Stimulated activated naive CD8-positive, alpha-beta T cell treated with anti-CD3 and anti-CD28 coated beads, Interleukin-15, Interleukin-2, amounts not matched to agents 100 ng/mL and 50 ng/mL, for 24 hours (primary cell): ENCODE measurements at regions not wholly inside any gene's neighbourhood (a gene's known extent, or its start where the extent isn't known, plus 50 kb on each side); places are given as distances from the start of the nearest gene placed in this dataset.
"Not testable (repeated sequence)": the region's sequence is repeated elsewhere in the genome, so short reads cannot be mapped to it uniquely, and the experiment has no call there.

Experiments used
- H3K27ac Mint-ChIP-seq: one replicate; pipeline ENCODE4 v1.8.0; 2021; ENCODE audit warnings: mild to moderate bottlenecking, mixed read lengths
- H3K27me3 Mint-ChIP-seq: one replicate; pipeline ENCODE4 v1.8.0; 2021; ENCODE audit warnings: mixed read lengths
- H3K36me3 Mint-ChIP-seq: one replicate; pipeline ENCODE4 v1.8.0; 2021; ENCODE audit warnings: low read depth, mixed read lengths
- H3K4me1 Mint-ChIP-seq: one replicate; pipeline ENCODE4 v1.8.0; 2021; ENCODE audit warnings: low read depth, mixed read lengths
- H3K4me3 Mint-ChIP-seq: one replicate; pipeline ENCODE4 v1.8.0; 2021; ENCODE audit warnings: mild to moderate bottlenecking, mixed read lengths
- H3K9me3 Mint-ChIP-seq: one replicate; pipeline ENCODE4 v1.8.0; 2021; ENCODE audit warnings: mixed read lengths

DNA sequence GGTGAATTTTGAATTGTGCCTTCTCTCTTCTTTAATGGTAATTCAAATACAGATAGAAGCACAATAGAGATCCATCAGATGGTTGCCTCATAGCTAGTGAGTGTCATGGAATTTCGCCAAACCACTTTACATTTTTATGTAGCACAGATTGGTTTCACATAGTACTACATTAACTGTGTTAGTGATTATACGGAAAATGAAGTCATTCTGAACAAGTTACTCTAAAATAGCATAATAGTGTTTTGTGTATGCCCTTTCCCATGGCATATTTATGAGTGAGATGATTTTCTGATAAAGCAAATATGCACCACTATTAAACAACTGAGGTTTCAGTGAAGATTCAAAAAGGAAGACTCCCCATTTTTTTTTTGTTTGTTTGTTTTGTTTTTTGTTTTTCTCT, 1623.5 kb downstream of the PCDH9 start:
- no peaks in the 10 kb centered on the region for H3K4me1 Mint-ChIP-seq
- no peak overlapping the region for H3K4me3 Mint-ChIP-seq
- H3K27ac Mint-ChIP-seq, result no peak overlapping the region
- no peaks in the 10 kb centered on the region for H3K27me3 Mint-ChIP-seq
- no peaks in the 10 kb centered on the region for H3K36me3 Mint-ChIP-seq
- H3K9me3 Mint-ChIP-seq, result peaks cover 5% of the 10 kb centered on the region

DNA sequence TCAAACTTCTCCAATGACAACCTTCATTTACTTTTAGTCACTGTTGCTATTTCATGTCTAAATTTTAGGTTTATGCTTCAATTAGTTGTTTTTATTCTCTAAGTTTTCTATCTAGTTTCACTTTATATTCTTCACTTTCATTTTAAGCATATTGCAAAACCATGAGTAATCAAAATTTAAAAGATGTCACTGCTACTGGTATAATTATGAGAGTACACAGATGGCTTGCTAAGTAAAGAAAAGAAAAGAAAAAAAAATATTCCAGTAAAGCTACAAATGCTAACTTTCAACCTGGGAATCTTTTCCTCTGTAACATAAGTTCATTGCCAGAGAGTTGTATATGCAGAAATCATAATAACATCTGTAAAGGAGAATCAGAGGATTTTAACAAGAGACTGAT, 1624.7 kb downstream of the PCDH9 start:
- no peak overlapping the region for H3K27ac Mint-ChIP-seq

DNA sequence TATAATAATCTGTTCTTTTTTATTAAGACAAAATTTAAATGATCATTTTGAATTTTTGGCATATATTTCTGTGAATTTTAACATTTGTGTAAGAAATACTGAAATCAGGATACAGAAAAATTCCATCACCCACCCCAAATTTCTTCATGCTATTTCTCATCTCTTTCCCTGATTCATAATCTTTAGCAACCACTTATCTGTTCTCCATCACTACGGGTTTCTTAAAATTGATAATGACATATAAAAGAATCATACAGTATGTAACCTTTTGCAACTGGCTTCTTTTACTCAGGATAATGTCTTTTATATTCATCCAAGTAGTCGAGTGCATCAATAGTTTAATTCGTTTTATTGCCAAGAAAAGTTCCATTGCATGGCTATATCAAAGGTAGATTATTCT, 1627.0 kb downstream of the PCDH9 start:
- Mint-ChIP-seq H3K27me3 (no peaks in the 10 kb centered on the region), H3K4me1 (no peaks in the 10 kb centered on the region), H3K4me3 (no peak overlapping the region), H3K27ac (no peak overlapping the region), H3K9me3 (peaks cover 4% of the 10 kb centered on the region), H3K36me3 (no peaks in the 10 kb centered on the region)

More for the DNA sequence above, 1624.7 kb downstream of the PCDH9 start:
- H3K4me1 Mint-ChIP-seq, result no peaks in the 10 kb centered on the region
- H3K27me3 Mint-ChIP-seq, result no peaks in the 10 kb centered on the region
- H3K9me3 Mint-ChIP-seq, result peaks cover 9% of the 10 kb centered on the region
- H3K36me3 Mint-ChIP-seq, result no peaks in the 10 kb centered on the region
- no peak overlapping the region for H3K4me3 Mint-ChIP-seq

DNA sequence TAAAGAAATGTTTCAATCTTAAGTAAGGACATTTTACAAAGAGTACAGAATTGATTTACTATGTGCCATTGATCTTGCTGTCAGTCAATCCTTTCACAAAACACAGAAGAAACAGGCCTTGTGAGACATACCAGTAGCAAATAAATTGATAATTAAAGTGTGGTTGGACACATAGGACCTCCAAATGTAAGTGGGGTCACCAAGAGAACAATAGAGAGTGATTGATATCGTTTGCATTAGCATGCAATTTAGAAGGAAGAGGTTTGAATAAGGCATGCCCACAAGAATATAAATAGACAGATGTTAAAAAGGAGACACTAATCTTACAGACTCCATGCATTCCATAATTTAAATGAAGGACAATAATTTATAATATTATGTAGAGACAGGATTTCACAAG, 1628.3 kb downstream of the PCDH9 start:
- Mint-ChIP-seq H3K36me3 (no peaks in the 10 kb centered on the region), H3K4me1 (no peaks in the 10 kb centered on the region), H3K27ac (no peak overlapping the region), H3K27me3 (no peaks in the 10 kb centered on the region), H3K4me3 (no peak overlapping the region), H3K9me3 (peaks cover 4% of the 10 kb centered on the region)

DNA sequence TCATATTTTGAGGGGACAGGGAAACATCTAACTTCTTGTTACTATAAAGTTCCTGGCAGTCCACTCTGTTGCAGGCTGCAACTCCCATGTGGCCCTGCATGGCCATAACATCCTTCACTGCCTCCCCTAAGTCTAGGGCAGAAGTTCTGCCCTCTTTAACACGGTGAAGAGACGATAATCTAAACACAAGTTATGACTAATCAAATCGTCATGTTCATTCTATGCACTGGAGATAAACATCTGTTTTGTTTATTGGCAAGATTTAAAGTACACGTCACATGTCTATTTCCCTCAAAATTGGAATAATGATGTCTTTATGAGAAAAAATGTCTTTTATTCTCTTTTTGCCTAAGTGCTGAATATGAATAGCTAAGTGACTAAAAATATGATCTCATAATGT, 1629.4 kb downstream of the PCDH9 start:
- Mint-ChIP-seq H3K27ac (no peak overlapping the region), H3K9me3 (peaks cover 4% of the 10 kb centered on the region), H3K36me3 (no peaks in the 10 kb centered on the region), H3K27me3 (no peaks in the 10 kb centered on the region), H3K4me1 (no peaks in the 10 kb centered on the region), H3K4me3 (no peak overlapping the region)

DNA sequence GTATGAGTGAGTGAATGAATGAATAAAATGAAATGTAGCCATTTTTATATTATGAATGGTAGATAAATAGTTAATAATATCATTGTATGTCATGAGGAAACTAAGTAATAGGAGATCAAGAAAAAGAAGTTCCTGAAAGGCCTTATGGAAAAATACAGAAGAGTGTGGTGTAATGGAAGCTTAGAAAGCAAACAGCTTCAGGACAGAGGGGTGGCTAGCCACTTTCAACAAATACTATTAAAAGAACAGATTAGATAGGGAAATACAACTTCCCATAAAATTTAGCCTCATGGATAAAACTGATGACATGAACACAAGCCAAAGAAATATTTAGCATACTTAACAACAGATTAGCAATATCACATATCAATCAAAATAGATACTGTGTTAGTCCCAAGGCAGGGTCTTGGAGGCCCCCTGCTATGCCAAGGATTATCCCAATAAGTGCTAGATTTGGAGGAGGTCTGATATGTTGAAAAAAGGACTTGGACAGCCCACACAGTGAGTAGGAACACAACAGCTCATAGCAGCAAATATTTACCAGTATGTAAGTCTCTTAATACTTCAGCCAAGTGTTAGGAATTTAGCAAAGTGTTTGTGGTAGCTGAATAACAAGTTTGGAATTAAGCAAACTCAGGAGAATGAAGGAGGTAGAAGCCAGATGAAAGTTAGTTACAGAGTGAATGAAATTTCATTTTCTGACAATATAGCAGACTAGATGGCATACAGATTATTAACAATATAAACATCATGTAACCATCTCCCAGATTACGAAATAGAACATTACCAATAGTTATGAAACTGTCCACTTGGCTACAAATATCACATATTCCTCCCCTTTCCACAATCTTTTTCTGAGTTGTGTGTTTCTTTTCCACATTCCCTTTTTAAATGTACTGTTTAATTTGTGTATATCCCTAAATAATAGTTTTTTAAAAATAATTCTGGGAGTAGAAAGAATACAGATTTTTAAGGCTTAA, 1632.0 kb downstream of the PCDH9 start:
- Mint-ChIP-seq H3K27ac (no peak overlapping the region), H3K4me1 (no peaks in the 10 kb centered on the region), H3K27me3 (no peaks in the 10 kb centered on the region), H3K9me3 (peaks cover 4% of the 10 kb centered on the region), H3K4me3 (no peak overlapping the region), H3K36me3 (no peaks in the 10 kb centered on the region)

DNA sequence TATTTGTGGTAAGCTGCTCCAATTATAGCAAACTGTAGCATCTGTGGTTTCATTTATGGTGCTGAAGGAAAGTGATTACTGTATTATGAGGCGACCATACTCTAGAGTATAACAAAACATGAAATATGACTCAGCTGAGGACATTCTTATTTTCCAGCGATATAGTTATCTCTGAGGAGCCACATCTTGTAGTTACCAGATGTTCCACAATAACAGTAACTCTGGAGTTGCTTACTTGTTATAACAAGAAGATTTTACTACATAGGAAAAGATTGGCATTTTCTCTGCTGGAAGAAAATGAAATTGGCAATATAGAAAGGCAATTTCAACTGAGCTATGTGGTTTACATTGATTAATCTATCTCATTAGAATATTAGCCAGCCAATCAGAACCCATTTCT, 1634.2 kb downstream of the PCDH9 start:
- Mint-ChIP-seq H3K27me3 (no peaks in the 10 kb centered on the region), H3K4me3 (no peak overlapping the region), H3K36me3 (no peaks in the 10 kb centered on the region), H3K9me3 (peaks cover 4% of the 10 kb centered on the region), H3K4me1 (no peaks in the 10 kb centered on the region), H3K27ac (no peak overlapping the region)

DNA sequence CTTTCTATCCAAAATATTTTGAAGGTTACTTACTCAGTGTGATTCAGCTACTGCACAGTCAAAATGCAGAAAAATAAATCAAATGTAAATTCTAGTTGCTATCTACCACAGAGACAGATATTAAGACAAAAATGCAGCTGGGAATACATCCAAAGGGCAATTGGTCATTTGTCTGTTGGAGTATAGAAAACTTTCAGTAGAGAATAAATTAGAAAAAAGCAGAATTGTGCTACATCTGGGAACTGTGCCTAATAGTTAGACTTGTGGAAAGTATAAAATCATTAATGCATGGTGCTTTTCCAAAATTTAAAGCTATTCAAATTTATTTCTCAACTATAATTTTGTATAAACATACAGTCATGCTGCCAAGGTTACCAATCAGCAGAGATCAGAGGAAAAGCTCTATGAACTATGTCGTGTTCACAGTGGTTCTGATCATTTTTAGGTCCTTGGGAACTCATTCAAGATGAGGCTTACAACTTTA, 1635.8 kb downstream of the PCDH9 start:
- no peaks in the 10 kb centered on the region for H3K27me3 Mint-ChIP-seq
- H3K36me3 Mint-ChIP-seq, result no peaks in the 10 kb centered on the region
- no peak overlapping the region for H3K27ac Mint-ChIP-seq
- no peaks in the 10 kb centered on the region for H3K4me1 Mint-ChIP-seq
- H3K9me3 Mint-ChIP-seq, result peaks cover 4% of the 10 kb centered on the region
- H3K4me3 Mint-ChIP-seq, result no peak overlapping the region

DNA sequence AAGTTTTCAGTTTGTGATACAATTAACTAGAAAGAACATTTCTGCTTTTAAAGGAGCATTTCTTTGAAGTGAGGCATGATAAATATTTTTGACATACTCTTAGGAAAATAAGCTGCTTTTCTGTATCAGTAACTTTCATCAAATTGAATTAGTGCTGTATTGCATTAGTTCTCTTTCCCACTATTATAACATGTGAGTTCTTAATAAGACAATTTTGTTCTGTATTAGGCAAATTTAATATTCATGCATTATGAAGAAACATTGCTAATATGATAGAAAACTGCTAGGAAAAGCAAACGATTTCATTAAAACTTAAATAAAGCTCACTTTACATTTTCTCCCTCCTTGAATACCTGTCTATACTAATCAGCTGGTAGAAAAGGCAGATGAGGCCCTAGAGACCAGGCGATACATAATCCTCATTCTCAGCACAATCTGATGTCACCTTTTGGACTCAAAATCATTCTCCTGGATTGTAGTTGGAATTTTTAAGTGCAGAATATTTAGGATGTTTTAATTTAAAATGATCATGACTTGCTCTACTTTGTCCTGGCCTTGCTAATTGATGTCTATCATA, 1636.8 kb downstream of the PCDH9 start:
- H3K36me3 Mint-ChIP-seq, result no peaks in the 10 kb centered on the region
- no peaks in the 10 kb centered on the region for H3K27me3 Mint-ChIP-seq
- H3K4me3 Mint-ChIP-seq, result no peak overlapping the region
- H3K4me1 Mint-ChIP-seq, result no peaks in the 10 kb centered on the region
- no peak overlapping the region for H3K27ac Mint-ChIP-seq
- peaks cover 9% of the 10 kb centered on the region for H3K9me3 Mint-ChIP-seq

DNA sequence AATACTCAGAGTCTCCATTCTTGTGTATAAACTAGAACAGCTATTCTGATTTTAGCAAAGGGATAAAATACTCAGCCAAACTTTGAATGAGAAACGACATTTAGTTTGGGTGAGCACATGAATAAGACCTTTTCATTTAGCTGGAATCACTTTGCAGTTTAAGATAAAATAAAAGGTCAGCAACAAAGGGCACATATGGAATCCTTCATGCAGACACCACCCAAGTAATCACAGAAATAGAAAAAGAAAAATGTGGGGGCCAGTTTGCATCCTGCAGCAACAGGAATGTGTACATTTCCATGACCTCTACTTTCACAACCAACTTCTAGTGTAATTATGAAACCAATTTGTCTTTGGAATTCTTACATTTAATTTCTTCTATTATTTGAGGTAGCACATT, 1637.4 kb downstream of the PCDH9 start:
- H3K4me3 Mint-ChIP-seq, result no peak overlapping the region
- no peaks in the 10 kb centered on the region for H3K4me1 Mint-ChIP-seq
- H3K36me3 Mint-ChIP-seq, result no peaks in the 10 kb centered on the region
- peaks cover 15% of the 10 kb centered on the region for H3K9me3 Mint-ChIP-seq
- H3K27ac Mint-ChIP-seq, result no peak overlapping the region
- H3K27me3 Mint-ChIP-seq, result no peaks in the 10 kb centered on the region

DNA sequence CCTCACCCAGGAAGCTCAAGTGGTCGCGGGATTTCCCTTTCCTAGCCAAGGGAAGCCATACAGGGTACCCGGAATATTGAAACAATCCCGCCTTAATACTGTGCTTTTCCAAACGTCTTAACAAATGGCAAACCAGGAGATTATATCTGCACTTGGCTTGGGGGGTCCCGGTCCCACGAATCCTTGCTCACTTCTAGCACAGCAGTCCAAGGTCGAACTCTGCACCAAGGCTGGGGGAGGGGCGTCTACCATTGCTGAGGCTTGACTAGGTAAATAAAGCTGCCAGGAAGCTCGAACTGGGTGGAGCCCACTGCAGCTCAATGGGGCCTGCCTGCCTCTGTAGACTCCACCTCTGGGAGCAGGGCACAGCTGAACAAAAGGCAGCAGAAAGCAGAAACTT, 1644.8 kb downstream of the PCDH9 start:
- H3K9me3 Mint-ChIP-seq, result peaks cover 31% of the 10 kb centered on the region
- no peaks in the 10 kb centered on the region for H3K27me3 Mint-ChIP-seq
- no peaks in the 10 kb centered on the region for H3K36me3 Mint-ChIP-seq
- no peak overlapping the region for H3K27ac Mint-ChIP-seq
- no peak overlapping the region for H3K4me3 Mint-ChIP-seq
- H3K4me1 Mint-ChIP-seq, result no peaks in the 10 kb centered on the region

DNA sequence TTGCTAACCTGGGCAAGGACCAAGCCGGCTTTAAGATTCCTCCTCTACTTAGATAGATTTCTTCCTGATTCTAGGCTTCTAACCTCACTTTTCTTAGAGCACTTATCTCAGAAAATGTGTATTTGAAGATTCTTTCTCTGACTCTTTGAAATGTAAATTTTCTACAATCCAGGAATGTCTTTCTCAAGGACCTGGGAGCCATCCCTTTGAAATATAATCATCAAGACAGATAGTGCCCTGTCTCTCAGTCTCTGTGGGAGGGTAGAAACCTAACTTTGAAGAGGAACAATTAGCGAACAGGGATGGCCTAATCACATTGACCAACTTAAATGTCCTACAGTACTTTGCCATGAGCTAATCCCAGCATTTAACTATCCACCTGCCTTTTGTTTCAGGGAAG, 1646.0 kb downstream of the PCDH9 start:
- Mint-ChIP-seq H3K27ac (no peak overlapping the region), H3K36me3 (no peaks in the 10 kb centered on the region), H3K4me1 (no peaks in the 10 kb centered on the region), H3K9me3 (peaks cover 24% of the 10 kb centered on the region), H3K4me3 (no peak overlapping the region), H3K27me3 (no peaks in the 10 kb centered on the region)

DNA sequence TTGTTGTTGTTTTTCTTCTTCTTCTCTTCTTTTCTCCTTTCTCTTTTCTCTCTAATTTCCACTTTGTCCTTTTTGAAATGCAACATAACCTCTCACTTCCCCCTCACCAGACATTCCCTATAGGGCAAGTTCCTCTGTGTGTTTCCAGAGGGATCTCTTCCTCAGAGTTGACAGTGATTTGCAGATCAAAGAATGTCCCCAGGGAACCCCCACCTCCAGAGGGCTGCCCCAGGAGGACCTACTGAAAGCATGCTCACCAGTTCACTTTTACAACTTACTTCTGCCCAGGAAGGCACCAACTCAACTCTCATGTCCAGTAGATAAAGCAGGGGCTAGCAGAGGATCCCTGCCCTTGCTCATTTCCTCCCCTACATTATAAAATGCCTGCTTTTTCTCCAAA, 1648.0 kb downstream of the PCDH9 start:
- H3K4me1 Mint-ChIP-seq, result no peaks in the 10 kb centered on the region
- no peaks in the 10 kb centered on the region for H3K36me3 Mint-ChIP-seq
- H3K27ac Mint-ChIP-seq, result no peak overlapping the region
- H3K27me3 Mint-ChIP-seq, result no peaks in the 10 kb centered on the region
- H3K9me3 Mint-ChIP-seq, result peaks cover 15% of the 10 kb centered on the region
- H3K4me3 Mint-ChIP-seq, result no peak overlapping the region

DNA sequence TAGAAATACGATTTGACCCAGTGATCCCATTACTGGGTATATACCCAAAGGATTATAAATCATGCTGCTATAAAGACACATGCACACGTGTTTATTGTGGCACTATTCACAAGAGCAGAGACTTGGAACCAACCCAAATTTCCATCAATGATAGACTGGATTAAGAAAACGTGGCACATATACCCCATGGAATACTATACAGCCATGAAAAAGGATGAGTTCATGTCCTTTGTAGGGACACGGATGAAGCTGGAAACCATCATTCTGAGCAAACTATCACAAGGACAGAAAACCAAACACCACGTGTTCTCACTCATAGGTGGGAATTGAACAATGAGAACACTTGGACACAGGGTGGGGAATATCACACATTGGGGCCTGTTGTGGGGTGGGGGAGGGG, 1665.6 kb downstream of the PCDH9 start:
- H3K4me1 Mint-ChIP-seq, H3K4me3 Mint-ChIP-seq, H3K27ac Mint-ChIP-seq, H3K27me3 Mint-ChIP-seq, H3K36me3 Mint-ChIP-seq: not testable (repeated sequence)
- H3K9me3 Mint-ChIP-seq, result peaks cover 16% of the 10 kb centered on the region

DNA sequence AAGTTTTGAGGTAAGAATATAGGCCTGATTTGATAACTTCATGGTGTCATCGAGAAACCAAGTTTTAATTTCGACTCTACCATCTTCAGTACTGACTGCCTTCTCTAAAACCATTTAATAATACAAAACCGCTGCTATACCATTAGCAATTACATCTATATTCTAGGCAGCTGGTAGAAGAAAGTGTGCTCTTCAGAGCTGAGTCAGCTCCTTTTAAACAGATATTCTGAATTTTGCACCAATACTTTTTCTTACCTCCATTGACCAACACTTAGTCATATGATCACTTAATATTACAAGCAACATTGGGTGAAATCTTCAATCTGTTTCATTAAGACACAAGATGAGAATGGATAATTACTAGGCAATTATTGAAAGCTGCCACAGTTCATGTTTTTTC, 1667.8 kb downstream of the PCDH9 start:
- no peak overlapping the region for H3K27ac Mint-ChIP-seq

More for the DNA sequence above, 1667.8 kb downstream of the PCDH9 start:
- H3K4me3 Mint-ChIP-seq, result no peak overlapping the region
- H3K9me3 Mint-ChIP-seq, result peaks cover 10% of the 10 kb centered on the region
- H3K27me3 Mint-ChIP-seq, result no peaks in the 10 kb centered on the region
- no peaks in the 10 kb centered on the region for H3K36me3 Mint-ChIP-seq
- no peaks in the 10 kb centered on the region for H3K4me1 Mint-ChIP-seq
